ENCODE measurements at regions not wholly inside any gene's neighbourhood (a gene's known extent, or its start where the extent isn't known, plus 50 kb on each side); places are given as distances from the start of the nearest gene placed in this dataset.
"Not testable (repeated sequence)": the region's sequence is repeated elsewhere in the genome, so short reads cannot be mapped to it uniquely, and the experiment has no call there.

GRCh38 chr14:28157887-28158791, 608.4 kb upstream of the FOXG1 start:
- WGBS, 2 donors (ENCODE audit: low coverage in 1 of 2) = 77 to 100% methylated on average over 3 to 6 of the region's 26 CpGs
- ATAC-seq = no peak
- H3K4me3 ChIP-seq = no peak overlapping the region
- H3K27me3 ChIP-seq = no peaks in the 10 kb centered on the region
- TF ChIP-seq CTCF (IDR thresholded peaks at IDR 0.05) (no peak), EP300 (IDR thresholded peaks at IDR 0.05) (no peak), POLR2A (IDR thresholded peaks at IDR 0.05) (no peak), POLR2AphosphoS5 (IDR thresholded peaks at IDR 0.05) (no peak)
- no peak overlapping the region for H3K27ac ChIP-seq
- no peaks in the 10 kb centered on the region for H3K36me3 ChIP-seq
- no peaks in the 10 kb centered on the region for H3K4me1 ChIP-seq
- H3K9me3 ChIP-seq = no peaks in the 10 kb centered on the region

- no peaks in the 10 kb centered on the region for H3K27me3 ChIP-seq
- no peaks in the 10 kb centered on the region for H3K9me3 ChIP-seq
- WGBS, 2 donors (ENCODE audit: low coverage in 1 of 2) = 65 to 77% methylated on average over 2 of the region's 2 CpGs
- no peak for ATAC-seq
- H3K4me1 ChIP-seq = no peaks in the 10 kb centered on the region
- no peak overlapping the region for H3K27ac ChIP-seq
- no peaks in the 10 kb centered on the region for H3K36me3 ChIP-seq
- no peak overlapping the region for H3K4me3 ChIP-seq
- TF ChIP-seq POLR2A (IDR thresholded peaks at IDR 0.05) (no peak), EP300 (IDR thresholded peaks at IDR 0.05) (no peak), CTCF (IDR thresholded peaks at IDR 0.05) (no peak), POLR2AphosphoS5 (IDR thresholded peaks at IDR 0.05) (no peak)
Observed at GRCh38 chr14:28161040-28161439, 605.5 kb upstream of the FOXG1 start.

GRCh38 chr14:28163233-28163632, 603.4 kb upstream of the FOXG1 start:
- Histone ChIP-seq H3K27ac (no peak overlapping the region), H3K4me1 (no peaks in the 10 kb centered on the region), H3K9me3 (no peaks in the 10 kb centered on the region), H3K27me3 (no peaks in the 10 kb centered on the region), H3K36me3 (no peaks in the 10 kb centered on the region), H3K4me3 (no peak overlapping the region)
- no peak for ATAC-seq
- TF ChIP-seq EP300 (IDR thresholded peaks at IDR 0.05) = no peak
- no peak for TF ChIP-seq POLR2A (IDR thresholded peaks at IDR 0.05)
- TF ChIP-seq CTCF (IDR thresholded peaks at IDR 0.05) = no peak
- no peak for TF ChIP-seq POLR2AphosphoS5 (IDR thresholded peaks at IDR 0.05)
- 24 to 53% methylated on average over 2 of the region's 2 CpGs for WGBS, 2 donors (ENCODE audit: low coverage in 1 of 2)

GRCh38 chr14:28163897-28164296, 602.7 kb upstream of the FOXG1 start:
- H3K27me3 ChIP-seq = no peaks in the 10 kb centered on the region
- WGBS, 2 donors (ENCODE audit: low coverage in 1 of 2) = 43% methylated on average over 2 of the region's 2 CpGs
- TF ChIP-seq POLR2A (IDR thresholded peaks at IDR 0.05) (no peak), EP300 (IDR thresholded peaks at IDR 0.05) (no peak), CTCF (IDR thresholded peaks at IDR 0.05) (no peak), POLR2AphosphoS5 (IDR thresholded peaks at IDR 0.05) (no peak)
- H3K36me3 ChIP-seq = no peaks in the 10 kb centered on the region
- no peak overlapping the region for H3K27ac ChIP-seq
- H3K9me3 ChIP-seq = no peaks in the 10 kb centered on the region
- ATAC-seq = no peak
- H3K4me1 ChIP-seq = no peaks in the 10 kb centered on the region
- H3K4me3 ChIP-seq = no peak overlapping the region

GRCh38 chr14:28187902-28188830, 578.4 kb upstream of the FOXG1 start:
- not testable (repeated sequence) for H3K36me3 ChIP-seq, H3K27me3 ChIP-seq, H3K27ac ChIP-seq, H3K4me3 ChIP-seq, H3K9me3 ChIP-seq, H3K4me1 ChIP-seq, ATAC-seq
- 91 to 94% methylated on average over 13 to 29 of the region's 29 CpGs for WGBS, 2 donors (ENCODE audit: low coverage in 1 of 2)

Data from gastroesophageal sphincter (tissue), 4 donors.